H1 (cell line): ENCODE measurements at regions not wholly inside any gene's neighbourhood (a gene's known extent, or its start where the extent isn't known, plus 50 kb on each side); places are given as distances from the start of the nearest gene placed in this dataset.

Experiments used
- CTCF ChIA-PET: fragments of 300-600 bp; sonication (Branson Sonifier 250); formaldehyde crosslinking; loops from one replicate; lab custom pipeline; 2021; ENCODE audit not compliant: partially characterized antibody; lab: Charles Lee
- POLR2A ChIA-PET: fragments of 300-600 bp; sonication (Branson Sonifier 250); formaldehyde crosslinking; loops from one replicate; lab custom pipeline; 2021; ENCODE audit warnings: inconsistent platforms; ENCODE audit not compliant: partially characterized antibody; lab: Charles Lee
- DNase-seq, 2 experiments: peaks; one replicate each; pipeline versions ENCODE4 v3.0.0 to v3.0.0-alpha.2; 2010 to 2022; ENCODE audit warnings: low spot score in 2 of 2, low read depth in 1 of 2, mixed read lengths in 1 of 2
- FAIRE-seq: peaks from 2 replicates; lab custom pipeline; 2011; peaks lifted over from hg19 to GRCh38; lab: Jason Lieb, UNC
- H2AFZ ChIP-seq: 2 replicates; pipeline ENCODE4 v1.8.1; 2012; ENCODE audit warnings: low read length, inconsistent platforms
- H2AK5ac ChIP-seq: 2 replicates; pipeline ENCODE4 v1.6.1; 2013; ENCODE audit warnings: low read depth, low read length
- H2BK120ac ChIP-seq: replicated peaks from 2 replicates; pipeline ENCODE3; 2013; ENCODE audit warnings: low read depth, low read length, inconsistent platforms
- H2BK12ac ChIP-seq: 2 replicates; pipeline ENCODE4 v1.6.1; 2013; ENCODE audit warnings: low read depth, low read length
- H2BK15ac ChIP-seq: 2 replicates; pipeline ENCODE4 v1.6.1; 2013; ENCODE audit warnings: low read length
- H2BK20ac ChIP-seq: 2 replicates; pipeline ENCODE4 v1.6.1; 2013; ENCODE audit warnings: low read length
- H2BK5ac ChIP-seq: 2 replicates; pipeline ENCODE4 v1.6.1; 2013; ENCODE audit warnings: low read depth, low read length
- H3K14ac ChIP-seq: 2 replicates; pipeline ENCODE4 v1.6.1; 2013; ENCODE audit warnings: inconsistent platforms; ENCODE audit not compliant: insufficient read length
- H3K18ac ChIP-seq: 2 replicates; pipeline ENCODE4 v1.6.1; 2013; ENCODE audit warnings: low read length; ENCODE audit errors: extremely low read depth
- H3K23ac ChIP-seq: 2 replicates; pipeline ENCODE4 v1.6.1; 2013; ENCODE audit warnings: inconsistent platforms; ENCODE audit not compliant: insufficient read length
- H3K23me2 ChIP-seq: 2 replicates; pipeline ENCODE4 v1.6.1; 2013; ENCODE audit warnings: low read depth, low read length
- H3K27ac ChIP-seq: 2 replicates; pipeline ENCODE4 v1.6.1; 2011; ENCODE audit warnings: low read depth, low read length, inconsistent platforms
- H3K27me3 ChIP-seq, 4 experiments: replicated peaks in 1 of 4; 1 replicate in 1 of 4; 2 replicates in 3 of 4; pipeline versions ENCODE4 v1.6.1 to v1.8.1; 2011 to 2013; ENCODE audit warnings: low read length in 3 of 4, mild to moderate bottlenecking in 3 of 4, inconsistent platforms in 2 of 4, mixed read lengths in 2 of 4, moderate library complexity in 1 of 4; ENCODE audit not compliant: control insufficient read depth in 3 of 4, insufficient read depth in 3 of 4; ENCODE audit errors: extremely low read depth in 1 of 4
- H3K36me3 ChIP-seq, 4 experiments: 2 replicates each; pipeline versions ENCODE4 v1.6.1 to v1.8.1; 2011 to 2013; ENCODE audit warnings: mild to moderate bottlenecking in 4 of 4, low read length in 3 of 4, moderate library complexity in 2 of 4, control low read depth in 1 of 4, inconsistent platforms in 1 of 4; ENCODE audit not compliant: insufficient read depth in 4 of 4, control insufficient read depth in 2 of 4
- H3K4ac ChIP-seq: replicated peaks from 2 replicates; pipeline ENCODE3; 2013; ENCODE audit warnings: low read length, low read depth, mixed read lengths, inconsistent platforms; ENCODE audit not compliant: insufficient read length
- H3K4me1 ChIP-seq, 4 experiments: replicated peaks in 1 of 4; 1 replicate in 1 of 4; 2 replicates in 3 of 4; pipeline versions ENCODE4 v1.6.1 to v1.8.1; 2011 to 2013; ENCODE audit warnings: low read length in 3 of 4, inconsistent platforms in 2 of 4, mixed read lengths in 1 of 4; ENCODE audit not compliant: insufficient read depth in 4 of 4, control insufficient read depth in 3 of 4
- H3K4me2 ChIP-seq, 2 experiments: 2 replicates each; pipeline versions ENCODE4 v1.6.1 to v1.8.1; 2011 to 2013; ENCODE audit warnings: low read depth in 2 of 2, low read length in 2 of 2, control low read depth in 1 of 2, inconsistent platforms in 1 of 2, mild to moderate bottlenecking in 1 of 2; ENCODE audit not compliant: insufficient read depth in 1 of 2
- H3K4me3 ChIP-seq, 4 experiments: fragments of 200-600, 300-600 bp in 1 of 4; sonication (generic), shearing (Covaris generic), sonication (Bioruptor Twin) in 1 of 4; 2 replicates each; pipeline versions ENCODE4 v1.5.1 to v1.8.1; 2011 to 2016; ENCODE audit warnings: low read length in 4 of 4, low read depth in 3 of 4, control low read depth in 2 of 4, inconsistent platforms in 2 of 4, mild to moderate bottlenecking in 2 of 4, mixed read lengths in 1 of 4, moderate library complexity in 1 of 4; ENCODE audit not compliant: insufficient read depth in 2 of 4; ENCODE audit errors: extremely low read depth in 1 of 4
- H3K56ac ChIP-seq: replicated peaks from 2 replicates; pipeline ENCODE3; 2013; ENCODE audit warnings: low read depth, mild to moderate bottlenecking, mixed read lengths, low read length, inconsistent platforms; ENCODE audit not compliant: insufficient read length
- H3K79me1 ChIP-seq: 2 replicates; pipeline ENCODE4 v1.6.1; 2013; ENCODE audit warnings: low read depth, low read length, control low read depth
- H3K79me2 ChIP-seq, 2 experiments: 2 replicates each; pipeline versions ENCODE4 v1.6.1 to v1.8.1; 2012 to 2013; ENCODE audit warnings: low read length in 2 of 2, mild to moderate bottlenecking in 2 of 2, inconsistent platforms in 1 of 2; ENCODE audit not compliant: insufficient read depth in 2 of 2, control insufficient read depth in 1 of 2
- H3K9ac ChIP-seq, 4 experiments: replicated peaks in 1 of 4; 1 replicate in 1 of 4; 2 replicates in 3 of 4; pipeline versions ENCODE4 v1.6.1 to v1.8.1; 2011 to 2013; ENCODE audit warnings: low read depth in 3 of 4, low read length in 3 of 4, control low read depth in 2 of 4, mild to moderate bottlenecking in 2 of 4, moderate library complexity in 2 of 4, inconsistent platforms in 1 of 4; ENCODE audit errors: extremely low read depth in 1 of 4
- H3K9me3 ChIP-seq, 2 experiments: 2 replicates each; pipeline versions ENCODE4 v1.6.1 to v1.8.1; 2012 to 2013; ENCODE audit warnings: mild to moderate bottlenecking in 2 of 2, moderate library complexity in 2 of 2, control low read depth in 1 of 2, inconsistent platforms in 1 of 2, low read depth in 1 of 2, low read length in 1 of 2, mixed read lengths in 1 of 2; ENCODE audit not compliant: insufficient read depth in 2 of 2
- H4K20me1 ChIP-seq, 2 experiments: replicated peaks in 1 of 2; 2 replicates each; pipeline versions ENCODE3 to v1.8.1; 2011 to 2013; ENCODE audit warnings: inconsistent platforms in 2 of 2, low read length in 2 of 2, mild to moderate bottlenecking in 1 of 2; ENCODE audit not compliant: insufficient read depth in 2 of 2, control insufficient read depth in 1 of 2
- H4K5ac ChIP-seq: 2 replicates; pipeline ENCODE4 v1.6.1; 2013; ENCODE audit warnings: low read length, low read depth, mixed read lengths, inconsistent platforms; ENCODE audit not compliant: insufficient read length
- H4K8ac ChIP-seq: 2 replicates; pipeline ENCODE4 v1.8.0; 2013; ENCODE audit warnings: mild to moderate bottlenecking, moderate library complexity, low read length, inconsistent platforms; ENCODE audit not compliant: insufficient read depth; ENCODE audit errors: extremely low read depth
- H4K91ac ChIP-seq: replicated peaks from 2 replicates; pipeline ENCODE3; 2013; ENCODE audit warnings: low read length, mixed read lengths, inconsistent platforms; ENCODE audit not compliant: insufficient read length
- CBX5 ChIP-seq: fragments of 300-800, 300-1000 bp; sonication (generic); IDR thresholded peaks from 2 replicates; pipeline ENCODE4 v1.7.1; 2016; ENCODE audit warnings: antibody characterized with exemption, low read length, low read depth
- CREB1 ChIP-seq: IDR thresholded peaks from 2 replicates; pipeline ENCODE4 v1.6.1; 2012; ENCODE audit warnings: inconsistent platforms
- FOSL1 ChIP-seq: IDR thresholded peaks from 2 replicates; pipeline ENCODE4 v1.6.1; 2011; ENCODE audit warnings: mild to moderate bottlenecking, low read depth, low read length, moderate library complexity; ENCODE audit not compliant: insufficient read depth
- GABPA ChIP-seq: IDR thresholded peaks from 2 replicates; pipeline ENCODE4 v1.6.1; 2011; ENCODE audit warnings: mild to moderate bottlenecking, low read length, moderate library complexity, borderline replicate concordance; ENCODE audit not compliant: insufficient read depth
- HDAC6 ChIP-seq: IDR thresholded peaks from one replicate; pipeline ENCODE4 v1.7.1; 2012; ENCODE audit warnings: low read depth, mild to moderate bottlenecking, inconsistent platforms, low read length, moderate library complexity
- JUND ChIP-seq: IDR thresholded peaks from 2 replicates; pipeline ENCODE4 v1.6.1; 2011; ENCODE audit warnings: mild to moderate bottlenecking, improper control_type of control experiment, low read length
- KDM1A ChIP-seq: fragments of 200-600, 300-600 bp; sonication (generic); IDR thresholded peaks from 2 replicates; pipeline ENCODE4 v1.7.1; 2016; ENCODE audit warnings: mild to moderate bottlenecking, low read length, borderline replicate concordance
- POLR2A ChIP-seq, 2 experiments: IDR thresholded peaks; 1 replicate in 1 of 2; 2 replicates in 1 of 2; pipeline ENCODE4 v1.6.1; 2011; ENCODE audit warnings: low read depth in 2 of 2, low read length in 2 of 2, mild to moderate bottlenecking in 2 of 2; ENCODE audit errors: control extremely low read depth in 1 of 2
- POU5F1 ChIP-seq: IDR thresholded peaks from 2 replicates; pipeline ENCODE4 v1.6.1; 2011; ENCODE audit warnings: low read depth, mild to moderate bottlenecking, low read length, moderate library complexity
- SP2 ChIP-seq: IDR thresholded peaks from 2 replicates; pipeline ENCODE4 v1.6.1; 2012; ENCODE audit warnings: mild to moderate bottlenecking, low read length, inconsistent platforms
- SRF ChIP-seq: IDR thresholded peaks from 2 replicates; pipeline ENCODE4 v1.6.1; 2011; ENCODE audit warnings: mild to moderate bottlenecking, low read depth, low read length, moderate library complexity
- TAF1 ChIP-seq: IDR thresholded peaks from 2 replicates; pipeline ENCODE4 v1.6.1; 2011; ENCODE audit warnings: mild to moderate bottlenecking, low read depth, low read length
- TAF7 ChIP-seq: optimal IDR thresholded peaks from 2 replicates; pipeline ENCODE3; 2011; ENCODE audit warnings: low read depth, mild to moderate bottlenecking, inconsistent platforms, low read length, moderate library complexity, borderline replicate concordance
- TBP ChIP-seq: IDR thresholded peaks from 2 replicates; pipeline ENCODE4 v1.6.1; 2011; ENCODE audit warnings: low read depth, low read length, improper control_type of control experiment
- TEAD4 ChIP-seq: IDR thresholded peaks from 2 replicates; pipeline ENCODE4 v1.6.1; 2012; ENCODE audit warnings: low read depth, low read length, inconsistent platforms, mixed read lengths
- whole genome bisulfite sequencing, 2 experiments: shearing (Covaris generic) in 1 of 2; methylation state at CpG; one replicate each; pipeline versions ENCODE4 v1.1.6 to v1.1.7; 2013 to 2015; ENCODE audit warnings: low lambda C conversion rate in 2 of 2, mixed read lengths in 2 of 2, inconsistent platforms in 1 of 2, low coverage in 1 of 2, missing lambda C conversion rate in 1 of 2; ENCODE audit not compliant: insufficient replicate concordance in 2 of 2, insufficient coverage in 1 of 2, insufficient read length in 1 of 2; ENCODE audit errors: extremely low coverage in 1 of 2, missing lambda C conversion rate in 1 of 2; 5-methylcytosine and 5-hydroxymethylcytosine counted together

DNA sequence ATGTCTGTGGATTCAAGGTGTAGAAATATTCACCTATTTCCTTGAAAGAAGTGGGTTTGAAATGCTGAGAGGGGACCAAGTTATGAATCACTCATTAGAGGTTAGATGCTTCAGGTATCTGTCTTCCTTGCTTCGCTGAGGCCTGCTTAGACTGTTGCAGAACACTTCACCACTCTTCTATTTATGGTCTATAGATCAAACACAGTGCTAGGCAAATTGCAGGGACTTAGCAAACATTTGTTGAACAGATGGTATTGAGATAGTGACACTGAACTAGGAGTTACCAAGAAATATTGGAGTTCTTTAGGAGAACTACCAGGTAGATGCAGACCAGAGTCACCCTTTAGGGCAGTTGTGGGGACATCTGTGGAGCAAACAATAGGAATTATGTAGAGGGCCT is 123.8 kb downstream of the RFPL4B start:
- H2AK5ac ChIP-seq: no peak overlapping the region
- no peak overlapping the region for H3K4me3 ChIP-seq
- H4K5ac ChIP-seq: no peak overlapping the region
- ChIA-PET POLR2A (no interaction called here), CTCF (no interaction called here)
- no peak overlapping the region for H2BK20ac ChIP-seq
- peaks cover 0 to 1% (median 0%) of the 10 kb centered on the region in 4 experiments; a peak in 1 of 7 replicates for H3K27me3 ChIP-seq
- H4K8ac ChIP-seq: no peak overlapping the region
- H3K4me1 ChIP-seq: no peaks in the 10 kb centered on the region
- H3K36me3 ChIP-seq: no peaks in the 10 kb centered on the region
- 93% methylated on average over 1 of the region's 1 CpG; no CpG with 5 or more reads in 1 of the 2 experiments for WGBS, 2 experiments
- no peaks in the 10 kb centered on the region for H3K79me2 ChIP-seq
- DNase-seq: no peak
- H3K14ac ChIP-seq: no peak overlapping the region
- no peak overlapping the region for H3K9ac ChIP-seq
- no peak overlapping the region for H2AFZ ChIP-seq
- TF ChIP-seq JUND: no peak
- TF ChIP-seq CBX5: no peak
- TF ChIP-seq GABPA: no peak
- no peak for TF ChIP-seq SP2
- TF ChIP-seq POU5F1: no peak
- no peak for TF ChIP-seq TAF1
- no peak for TF ChIP-seq HDAC6
- TF ChIP-seq TBP: no peak
- no peak for TF ChIP-seq TEAD4
- no peak for TF ChIP-seq POLR2A (IDR thresholded peaks at IDR 0.05; ENCODE audit: control extremely low read depth in 1 of 2, low read depth in 2 of 2, low read length in 2 of 2)
- TF ChIP-seq CREB1: no peak
- TF ChIP-seq SRF: no peak
- TF ChIP-seq FOSL1: no peak
- no peak for TF ChIP-seq KDM1A
- TF ChIP-seq TAF7: no peak
- H2BK15ac ChIP-seq: no peak overlapping the region
- H3K4me2 ChIP-seq: no peak overlapping the region
- no peak overlapping the region for H4K91ac ChIP-seq
- H3K27ac ChIP-seq: no peak overlapping the region
- FAIRE-seq: no peak
- no peak overlapping the region for H2BK12ac ChIP-seq
- H2BK120ac ChIP-seq: no peak overlapping the region
- H3K18ac ChIP-seq: no peak overlapping the region
- H4K20me1 ChIP-seq: no peaks in the 10 kb centered on the region
- H3K4ac ChIP-seq: no peak overlapping the region
- H3K9me3 ChIP-seq: no peaks in the 10 kb centered on the region
- no peak overlapping the region for H3K56ac ChIP-seq
- H3K23ac ChIP-seq: no peak overlapping the region
- no peak overlapping the region for H2BK5ac ChIP-seq
- H3K79me1 ChIP-seq: no peaks in the 10 kb centered on the region
- H3K23me2 ChIP-seq: no peaks in the 10 kb centered on the region
